Psoas muscle (tissue), 7 donors: ENCODE measurements at regions not wholly inside any gene's neighbourhood (a gene's known extent, or its start where the extent isn't known, plus 50 kb on each side); places are given as distances from the start of the nearest gene placed in this dataset.

Source experiments
- ATAC-seq, 4 donors: fragments of 200-7000 bp; cut with Tn5 transposase; one replicate each; pipeline ENCODE4 v1.9.1; 2020; ENCODE audit warnings: moderate library complexity in 3 of 4, mild to moderate bottlenecking in 2 of 4
- DNase-seq, 2 donors: peaks; one replicate each; pipeline ENCODE4 v3.0.0-alpha.2; 2020
- H3K27ac ChIP-seq: fragments of 200-600 bp; one replicate; pipeline ENCODE4 v1.8.0; 2022
- H3K27me3 ChIP-seq, 3 donors: fragments of 200-600 bp in 1 of 3; one replicate each; pipeline versions ENCODE4 v1.6.1 to v1.8.0; 2013 to 2022; ENCODE audit warnings: low read length in 2 of 3, mild to moderate bottlenecking in 2 of 3, moderate library complexity in 1 of 3; ENCODE audit not compliant: insufficient read depth in 3 of 3
- H3K36me3 ChIP-seq, 2 donors: fragments of 200-600 bp in 1 of 2; one replicate each; pipeline versions ENCODE4 v1.6.1 to v1.8.0; 2013 to 2022; ENCODE audit warnings: low read depth in 1 of 2, mild to moderate bottlenecking in 1 of 2, moderate library complexity in 1 of 2; ENCODE audit not compliant: insufficient read depth in 1 of 2
- H3K4me1 ChIP-seq: fragments of 200-600 bp; one replicate; pipeline ENCODE4 v1.8.0; 2022
- H3K4me3 ChIP-seq: fragments of 200-600 bp; one replicate; pipeline ENCODE4 v1.8.0; 2022; ENCODE audit warnings: mild to moderate bottlenecking
- H3K9me3 ChIP-seq: fragments of 200-600 bp; one replicate; pipeline ENCODE4 v1.8.0; 2022
- WGBS, 3 donors: extraction: QIAGEN DNeasy Blood & Tissue Kit; methylation state at CpG; one replicate each; pipeline versions ENCODE4 v1.1.6 to v1.1.7; 2013; 5-methylcytosine and 5-hydroxymethylcytosine counted together
- intact Hi-C, 2 donors: fragments of 100-400 bp; cut with DNase I; formaldehyde crosslinking; loops; one replicate each; pipeline versions ENCODE4 v1.11.0 to v1.14.2; 2022
- TF ChIP-seq, protein P1 (sequence below): fragments of 200-600 bp; IDR thresholded peaks from one replicate; pipeline ENCODE4 v1.8.0; 2022; ENCODE audit warnings: antibody characterized with exemption
- donor health status: healthy with polysubstance abuse.
- donor health status: DM: no; HTN: no; CAD: no; lungs with moderate emphysema.
- donor health status: Bipolar disorder and iron deficiency.
- donor health status: healthy.
- donor health status: DM: yes; HTN: yes; CAD: no.
- donor health status: DM: no; HTN: no; CAD: no.
- donor health status: DM: yes; HTN: yes; CAD: no.

DNA sequence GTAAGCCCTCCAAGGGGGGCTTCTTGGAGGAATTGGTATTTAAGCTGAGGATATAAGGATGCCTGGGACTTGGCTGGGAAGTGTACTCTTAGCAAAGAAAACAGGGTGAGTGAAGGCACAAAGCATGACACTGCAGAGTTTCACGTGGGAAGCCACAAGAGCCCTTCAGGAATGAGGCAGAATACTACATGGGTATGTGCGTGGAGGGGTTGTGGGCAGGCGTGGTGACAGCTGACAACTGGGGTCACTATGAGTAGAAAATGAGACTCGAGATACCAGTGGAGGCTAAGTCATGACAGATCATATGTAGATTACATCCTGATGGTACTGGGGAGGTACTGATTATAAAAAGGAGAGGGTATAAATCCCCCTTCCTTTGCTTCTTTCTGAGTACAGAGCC, 78.1 kb upstream of the XYLT1 start:
- H3K27ac ChIP-seq: no peak overlapping the region
- no peaks in the 10 kb centered on the region for H3K36me3 ChIP-seq
- peaks cover 0 to 5% (median 0%) of the 10 kb centered on the region in 3 donors for H3K27me3 ChIP-seq
- no peaks in the 10 kb centered on the region for H3K9me3 ChIP-seq
- TF ChIP-seq, protein P1, sequence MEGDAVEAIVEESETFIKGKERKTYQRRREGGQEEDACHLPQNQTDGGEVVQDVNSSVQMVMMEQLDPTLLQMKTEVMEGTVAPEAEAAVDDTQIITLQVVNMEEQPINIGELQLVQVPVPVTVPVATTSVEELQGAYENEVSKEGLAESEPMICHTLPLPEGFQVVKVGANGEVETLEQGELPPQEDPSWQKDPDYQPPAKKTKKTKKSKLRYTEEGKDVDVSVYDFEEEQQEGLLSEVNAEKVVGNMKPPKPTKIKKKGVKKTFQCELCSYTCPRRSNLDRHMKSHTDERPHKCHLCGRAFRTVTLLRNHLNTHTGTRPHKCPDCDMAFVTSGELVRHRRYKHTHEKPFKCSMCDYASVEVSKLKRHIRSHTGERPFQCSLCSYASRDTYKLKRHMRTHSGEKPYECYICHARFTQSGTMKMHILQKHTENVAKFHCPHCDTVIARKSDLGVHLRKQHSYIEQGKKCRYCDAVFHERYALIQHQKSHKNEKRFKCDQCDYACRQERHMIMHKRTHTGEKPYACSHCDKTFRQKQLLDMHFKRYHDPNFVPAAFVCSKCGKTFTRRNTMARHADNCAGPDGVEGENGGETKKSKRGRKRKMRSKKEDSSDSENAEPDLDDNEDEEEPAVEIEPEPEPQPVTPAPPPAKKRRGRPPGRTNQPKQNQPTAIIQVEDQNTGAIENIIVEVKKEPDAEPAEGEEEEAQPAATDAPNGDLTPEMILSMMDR: no peak
- ATAC-seq (no peak), DNase-seq (no peak)
- intact Hi-C loops: no loop called here
- 62 to 69% (median 65%) methylated on average over 4 of the region's 4 CpGs for WGBS, 3 donors
- no peaks in the 10 kb centered on the region for H3K4me1 ChIP-seq
- H3K4me3 ChIP-seq: no peak overlapping the region

DNA sequence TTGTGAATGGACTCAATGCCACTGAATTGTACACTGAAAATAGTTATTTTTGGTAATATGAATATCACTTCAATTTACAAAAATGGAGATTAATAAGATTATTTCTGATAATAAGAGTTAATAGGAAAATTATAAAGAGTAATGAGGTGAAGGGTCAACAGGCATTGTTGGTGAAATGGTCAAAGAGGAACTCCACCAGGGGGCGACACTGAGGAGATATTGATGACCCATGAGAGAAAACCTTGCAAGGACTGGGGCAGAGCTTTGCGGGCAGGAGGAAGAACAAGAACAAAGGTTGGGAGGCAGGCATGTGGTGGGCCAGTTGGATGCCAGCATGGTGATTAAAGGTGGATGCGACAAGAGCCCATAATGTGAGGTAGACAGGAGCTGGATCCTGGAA, 74.0 kb upstream of the XYLT1 start:
- Histone ChIP-seq H3K27ac (no peak overlapping the region), H3K4me1 (no peaks in the 10 kb centered on the region), H3K4me3 (no peak overlapping the region), H3K27me3 (peaks cover 0 to 4% (median 2%) of the 10 kb centered on the region in 3 donors), H3K36me3 (no peaks in the 10 kb centered on the region), H3K9me3 (no peaks in the 10 kb centered on the region)
- TF ChIP-seq, protein P1: no peak
- intact Hi-C loops: no loop called here
- DNase-seq (no peak), ATAC-seq (no peak)
- WGBS, 3 donors: 69 to 72% (median 72%) methylated on average over 3 of the region's 3 CpGs

DNA sequence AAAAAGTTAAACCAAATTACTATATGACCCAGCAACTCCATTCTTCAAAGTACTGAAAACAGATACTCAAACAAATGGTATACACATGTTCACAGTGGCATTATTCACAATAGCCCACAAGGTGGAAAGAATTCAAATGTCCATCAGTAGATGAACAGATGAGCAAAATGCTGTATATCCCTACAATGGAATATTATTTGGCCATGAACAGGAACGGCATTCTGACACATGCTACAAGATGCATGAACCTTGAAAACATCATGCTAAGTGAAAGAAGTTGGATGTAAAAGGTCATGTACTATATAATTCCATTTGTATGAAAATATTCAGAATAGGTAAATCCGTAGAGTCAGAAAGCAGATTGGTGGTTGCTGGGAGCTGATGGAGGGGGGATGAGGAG, 73.5 kb upstream of the XYLT1 start:
- H3K9me3 ChIP-seq: no peaks in the 10 kb centered on the region
- no peak overlapping the region for H3K4me3 ChIP-seq
- no peak for DNase-seq
- no peak for ATAC-seq
- no peaks in the 10 kb centered on the region for H3K36me3 ChIP-seq
- H3K27me3 ChIP-seq: peaks cover 0 to 2% (median 0%) of the 10 kb centered on the region in 3 donors
- H3K4me1 ChIP-seq: no peaks in the 10 kb centered on the region
- TF ChIP-seq, protein P1: no peak
- H3K27ac ChIP-seq: no peak overlapping the region
- 90 to 96% (median 93%) methylated on average over 2 of the region's 2 CpGs for WGBS, 3 donors
- intact Hi-C loops: no loop called here

DNA sequence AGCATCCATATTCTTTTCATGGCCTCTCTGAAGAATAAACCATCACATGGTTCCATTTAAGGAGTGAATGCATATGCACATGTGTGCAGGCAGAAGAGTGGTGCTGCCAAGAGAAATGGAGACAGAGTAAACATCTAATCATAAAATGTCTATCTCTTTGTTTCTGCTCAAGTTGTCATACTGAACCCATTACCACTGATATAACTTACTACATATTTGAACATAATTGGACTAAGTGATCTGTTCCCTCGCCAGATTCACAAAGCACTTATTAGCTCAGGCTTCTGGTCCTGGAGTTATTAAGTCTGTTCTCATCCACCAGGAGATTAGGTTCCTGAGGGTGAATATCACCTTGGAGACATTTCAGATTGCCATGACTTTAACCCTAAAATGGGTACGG, 72.3 kb upstream of the XYLT1 start:
- ATAC-seq (no peak), DNase-seq (no peak)
- intact Hi-C loops: no loop called here
- TF ChIP-seq, protein P1: no peak
- no peaks in the 10 kb centered on the region for H3K9me3 ChIP-seq
- no peak overlapping the region for H3K4me3 ChIP-seq
- 79 to 89% (median 83%) methylated on average over 2 of the region's 2 CpGs for WGBS, 3 donors
- H3K27me3 ChIP-seq: peaks cover 0 to 2% (median 0%) of the 10 kb centered on the region in 3 donors
- H3K36me3 ChIP-seq: no peaks in the 10 kb centered on the region
- H3K4me1 ChIP-seq: no peaks in the 10 kb centered on the region
- no peak overlapping the region for H3K27ac ChIP-seq

DNA sequence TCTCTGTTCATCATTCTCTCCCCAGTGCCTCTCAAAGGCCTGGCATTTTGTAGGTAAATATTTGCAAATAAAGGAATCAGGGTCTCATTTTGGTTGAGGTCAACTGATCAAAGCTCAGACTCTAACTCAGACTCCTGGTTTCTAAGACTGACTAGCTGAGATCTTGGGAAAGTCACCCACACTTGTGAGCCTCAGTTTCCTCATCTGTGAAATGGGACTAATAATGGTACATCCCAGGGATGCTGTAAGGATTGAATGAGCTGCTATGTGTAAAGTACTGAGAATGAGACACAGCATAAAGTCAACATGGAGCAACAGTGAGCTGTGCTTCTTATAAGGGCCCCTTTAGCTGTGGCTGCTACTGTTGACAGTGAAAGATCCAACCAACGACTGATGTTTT, 70.6 kb upstream of the XYLT1 start:
- Histone ChIP-seq H3K4me3 (no peak overlapping the region), H3K27ac (no peak overlapping the region), H3K4me1 (no peaks in the 10 kb centered on the region), H3K9me3 (no peaks in the 10 kb centered on the region), H3K27me3 (peaks cover 0 to 2% (median 0%) of the 10 kb centered on the region in 3 donors), H3K36me3 (no peaks in the 10 kb centered on the region)
- no peak for ATAC-seq
- 81 to 88% (median 88%) methylated on average over 1 of the region's 1 CpG for WGBS, 3 donors
- intact Hi-C loops: no loop called here
- TF ChIP-seq, protein P1: no peak
- DNase-seq: no peak
